HG03558 (cell line): ENCODE measurements at regions not wholly inside any gene's neighbourhood (a gene's known extent, or its start where the extent isn't known, plus 50 kb on each side); places are given as distances from the start of the nearest gene placed in this dataset.

Source experiments
- ATAC-seq: cut with Tn5 transposase; IDR thresholded peaks from one replicate; pipeline ENCODE4 v1.9.1; 2021; ENCODE audit warnings: moderate number of reproducible peaks; ENCODE audit not compliant: unreplicated experiment; ENCODE audit errors: extremely low read depth

DNA sequence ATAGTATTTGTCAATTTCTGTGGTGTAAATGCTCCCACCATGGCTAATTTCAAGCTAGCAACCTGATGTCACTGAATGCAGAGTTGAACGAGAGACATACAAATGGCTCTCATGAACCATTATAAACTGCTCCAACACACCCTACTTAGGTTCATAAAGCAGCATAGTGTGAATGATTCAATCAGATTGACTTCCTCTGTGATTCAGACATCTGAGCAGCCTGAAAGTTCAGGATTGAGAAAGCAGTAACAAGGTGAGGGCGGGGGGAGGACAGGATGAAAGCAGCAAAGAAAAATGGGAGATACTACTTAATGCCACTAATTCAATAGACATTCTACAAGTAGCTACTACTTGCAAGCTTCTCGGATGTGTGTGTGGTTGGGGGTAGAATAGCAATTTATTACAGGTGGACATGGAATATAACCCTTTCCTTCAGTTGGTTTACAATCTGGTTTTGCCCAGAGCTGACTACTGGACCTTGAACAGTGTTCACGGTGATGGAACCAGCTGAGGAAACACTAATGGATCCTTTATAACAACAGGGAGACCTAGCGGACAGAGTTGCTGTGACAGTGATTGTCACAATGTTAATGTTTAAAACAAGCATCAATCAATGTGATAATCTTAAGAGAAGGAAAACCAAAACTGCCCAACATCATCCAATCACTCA is 52.5 kb upstream of the PELI2 start:
- no peak for ATAC-seq
